ENCODE measurements at regions not wholly inside any gene's neighbourhood (a gene's known extent, or its start where the extent isn't known, plus 50 kb on each side); places are given as distances from the start of the nearest gene placed in this dataset.

GRCh38 chr11:80632156-80632555 is 1191.3 kb upstream of the TENM4 start:
- intact Hi-C loops (cut with micrococcal nuclease; ENCODE audit: unreplicated experiment) = no loop called here
- no peak for TF ChIP-seq FOXK2 (IDR thresholded peaks at IDR 0.05)
- TF ChIP-seq, protein P1, sequence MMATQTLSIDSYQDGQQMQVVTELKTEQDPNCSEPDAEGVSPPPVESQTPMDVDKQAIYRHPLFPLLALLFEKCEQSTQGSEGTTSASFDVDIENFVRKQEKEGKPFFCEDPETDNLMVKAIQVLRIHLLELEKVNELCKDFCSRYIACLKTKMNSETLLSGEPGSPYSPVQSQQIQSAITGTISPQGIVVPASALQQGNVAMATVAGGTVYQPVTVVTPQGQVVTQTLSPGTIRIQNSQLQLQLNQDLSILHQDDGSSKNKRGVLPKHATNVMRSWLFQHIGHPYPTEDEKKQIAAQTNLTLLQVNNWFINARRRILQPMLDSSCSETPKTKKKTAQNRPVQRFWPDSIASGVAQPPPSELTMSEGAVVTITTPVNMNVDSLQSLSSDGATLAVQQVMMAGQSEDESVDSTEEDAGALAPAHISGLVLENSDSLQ (IDR thresholded peaks at IDR 0.05) = no peak
- TF ChIP-seq PAX8 (IDR thresholded peaks at IDR 0.05) = no peak
- TF ChIP-seq EGR1 (IDR thresholded peaks at IDR 0.05; ENCODE audit: borderline replicate concordance in 1 of 2, low read depth in 2 of 2, low read length in 2 of 2) = no peak
- no peak for TF ChIP-seq HSF1 (IDR thresholded peaks at IDR 0.05; ENCODE audit: low read depth, low read length)
- no peak for TF ChIP-seq TBL1XR1 (IDR thresholded peaks at IDR 0.05; ENCODE audit: low read depth, low read length)
- TF ChIP-seq HDGF (IDR thresholded peaks at IDR 0.05) = no peak
- TF ChIP-seq TCF3 (IDR thresholded peaks at IDR 0.05; ENCODE audit: borderline replicate concordance, insufficient read depth, low read depth, low read length) = no peak
- TF ChIP-seq POLR2A (IDR thresholded peaks at IDR 0.05; ENCODE audit: low read depth, low read length) = no peak

More at GRCh38 chr11:80632156-80632555, 1191.3 kb upstream of the TENM4 start:
- FAIRE-seq (no peak), ATAC-seq (no peak), DNase-seq (ENCODE audit: low read depth, low spot score) (no peak)
- in situ Hi-C loops (cut with MboI) = no loop called here
- ChIA-PET SMC1A (ENCODE audit: uncharacterized antibody, unreplicated experiment) (no interaction called here), CTCF (interaction anchor here (0.7 kb wide), 1 partner anchor 48 kb away, joined by 3 read pairs; no protein-coding TSS in a partner anchor), POLR2A (no interaction called here), RAD21 (ENCODE audit: unreplicated experiment) (no interaction called here)
- BruUV-seq (replicated peaks) = no TSS peak
- no peak overlapping the region for H3K9ac ChIP-seq (ENCODE audit: control insufficient read depth, insufficient read depth, low read length)
- H4K20me1 ChIP-seq (ENCODE audit: control insufficient read depth, insufficient read depth) = no peaks in the 10 kb centered on the region
- no peak overlapping the region for H3K4me2 ChIP-seq (ENCODE audit: control insufficient read depth, insufficient read depth)
- no peaks in the 10 kb centered on the region for H3K36me3 ChIP-seq (ENCODE audit: control insufficient read depth in 2 of 2, insufficient read depth in 2 of 2, low read length in 1 of 2)
- no peak overlapping the region for H3K4me3 ChIP-seq
- no peaks in the 10 kb centered on the region for H3K4me1 ChIP-seq (ENCODE audit: control insufficient read depth, insufficient read depth, low read length)
- WGBS (ENCODE audit: insufficient coverage, insufficient replicate concordance, low lambda C conversion rate, missing lambda C conversion rate) = 48% methylated on average over 2 of the region's 2 CpGs
- H3K9me3 ChIP-seq (replicated peaks; ENCODE audit: control insufficient read depth, insufficient read depth, low read length) = no peaks in the 10 kb centered on the region
- no peaks in the 10 kb centered on the region for H3K27me3 ChIP-seq (replicated peaks in 1 of 2; ENCODE audit: control insufficient read depth in 2 of 2, insufficient read depth in 2 of 2, low read length in 1 of 2)
- H2AFZ ChIP-seq (ENCODE audit: control insufficient read depth, low read depth, low read length) = no peak overlapping the region
- no peak overlapping the region for H3K27ac ChIP-seq (ENCODE audit: control insufficient read depth, insufficient read depth)
- H3K79me2 ChIP-seq (ENCODE audit: control insufficient read depth, insufficient read depth, low read length) = no peaks in the 10 kb centered on the region
